HG03442 (cell line): ENCODE measurements at regions not wholly inside any gene's neighbourhood (a gene's known extent, or its start where the extent isn't known, plus 50 kb on each side); places are given as distances from the start of the nearest gene placed in this dataset.
"Not testable (repeated sequence)": the region's sequence is repeated elsewhere in the genome, so short reads cannot be mapped to it uniquely, and the experiment has no call there.

Experiments used
- ATAC-seq: cut with Tn5 transposase; IDR thresholded peaks from one replicate; pipeline ENCODE4 v1.9.1; 2021; ENCODE audit warnings: mild to moderate bottlenecking, moderate library complexity; ENCODE audit not compliant: unreplicated experiment

DNA sequence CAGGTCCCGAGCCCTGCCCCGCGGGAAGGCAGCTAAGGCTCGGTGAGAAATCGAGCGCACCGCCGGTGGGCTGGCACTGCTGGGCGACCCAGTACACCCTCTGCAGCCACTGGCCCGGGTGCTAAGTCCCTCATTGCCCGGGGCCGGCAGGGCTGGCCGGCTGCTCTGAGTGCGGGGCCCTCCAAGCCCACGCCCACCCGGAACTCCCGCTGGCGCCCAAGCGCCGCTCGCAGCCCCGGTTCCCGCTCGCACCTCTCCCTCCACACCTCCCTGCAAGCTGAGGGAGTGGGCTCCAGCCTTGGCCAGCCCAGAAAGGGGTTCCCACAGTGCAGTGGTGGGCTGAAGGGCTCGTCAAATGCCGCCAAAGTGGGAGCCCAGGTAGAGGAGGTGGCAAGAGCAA lies 63.2 kb upstream of the IER3 start:
- not testable (repeated sequence) for ATAC-seq

DNA sequence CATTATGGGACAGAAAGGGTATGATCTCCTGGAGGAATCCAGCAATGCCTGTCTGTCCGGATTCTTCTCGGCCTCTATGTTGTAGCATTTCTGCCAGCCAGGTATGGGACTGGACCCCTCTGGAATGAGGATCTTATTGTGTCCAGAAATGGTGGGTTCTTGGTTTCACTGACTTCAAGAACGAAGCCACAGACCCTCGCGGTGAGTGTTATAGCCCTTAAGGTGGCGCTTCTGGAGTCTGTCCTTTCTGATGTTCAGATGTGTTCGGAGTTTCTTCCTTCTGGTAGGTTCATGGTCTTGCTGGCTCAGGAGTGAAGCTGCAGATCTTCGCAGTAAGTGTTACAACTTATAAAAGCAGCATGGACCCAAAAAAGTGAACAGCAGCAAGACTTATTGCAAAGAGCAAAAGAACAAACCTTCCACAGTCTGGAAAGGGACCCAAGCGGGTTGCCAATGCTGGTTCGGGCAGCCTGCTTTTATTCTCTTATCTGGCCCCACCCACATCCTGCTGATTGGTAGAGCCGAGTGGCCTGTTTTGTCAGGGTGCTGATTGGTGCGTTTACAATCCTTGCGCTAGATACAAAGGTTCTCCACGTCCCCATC lies 62.3 kb upstream of the IER3 start:
- no peak for ATAC-seq

DNA sequence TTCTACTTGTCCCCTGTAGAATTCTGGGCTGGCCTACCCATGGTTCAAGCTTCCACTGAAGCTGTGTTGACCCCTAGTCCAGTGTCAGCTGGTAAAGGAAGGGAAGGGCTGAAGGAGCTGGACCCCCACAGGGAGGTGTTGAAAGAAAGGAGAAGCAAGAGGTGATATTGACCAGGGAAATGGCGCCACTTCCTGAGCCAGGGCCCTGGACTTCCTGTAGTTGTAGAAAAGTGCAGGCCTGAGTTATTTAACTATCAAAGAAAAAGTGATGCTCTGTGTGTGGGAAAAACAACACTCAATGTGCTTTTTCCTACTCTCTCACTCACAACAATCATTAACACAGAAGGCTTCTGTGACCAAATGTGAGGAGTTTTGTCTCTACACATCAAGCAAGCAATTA lies 60.0 kb upstream of the IER3 start:
- no peak for ATAC-seq

DNA sequence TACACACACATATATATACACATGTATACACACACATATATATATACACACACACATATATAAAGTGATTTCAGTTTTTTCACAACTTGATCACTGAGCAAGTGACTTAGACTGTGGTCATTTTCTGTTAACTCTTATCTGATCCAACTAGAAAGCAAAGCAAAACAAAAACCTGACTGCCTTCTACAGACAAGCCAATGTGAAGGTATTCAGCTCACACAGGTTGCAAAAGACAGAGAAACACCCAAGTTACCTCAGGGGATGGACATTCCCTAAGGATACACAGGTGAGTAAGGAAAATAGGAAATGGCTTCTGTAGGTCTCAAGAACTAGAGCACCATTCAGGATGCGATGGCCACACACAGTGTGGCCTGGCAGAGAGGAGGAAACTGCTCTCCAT lies 58.4 kb upstream of the IER3 start:
- no peak for ATAC-seq

DNA sequence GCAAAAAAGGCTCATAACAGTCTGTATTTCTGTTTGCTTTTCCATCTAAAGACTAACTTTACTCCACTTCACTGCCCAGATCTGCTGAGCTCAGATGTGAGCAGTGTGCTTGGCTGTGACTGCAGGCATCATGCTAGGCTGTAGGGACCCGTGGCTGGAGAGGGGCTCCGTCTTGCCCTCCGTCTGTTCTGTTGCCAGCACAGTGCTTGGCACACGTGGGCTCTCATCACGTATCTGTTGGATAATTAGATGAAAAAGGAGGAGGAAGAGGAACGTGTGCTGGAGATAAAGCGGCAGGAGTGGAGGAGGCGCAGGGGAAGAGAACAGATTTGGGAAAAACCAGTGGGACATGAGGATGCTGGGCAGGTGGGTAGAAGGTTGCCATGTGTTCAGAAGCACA lies 57.6 kb upstream of the IER3 start:
- no peak for ATAC-seq

DNA sequence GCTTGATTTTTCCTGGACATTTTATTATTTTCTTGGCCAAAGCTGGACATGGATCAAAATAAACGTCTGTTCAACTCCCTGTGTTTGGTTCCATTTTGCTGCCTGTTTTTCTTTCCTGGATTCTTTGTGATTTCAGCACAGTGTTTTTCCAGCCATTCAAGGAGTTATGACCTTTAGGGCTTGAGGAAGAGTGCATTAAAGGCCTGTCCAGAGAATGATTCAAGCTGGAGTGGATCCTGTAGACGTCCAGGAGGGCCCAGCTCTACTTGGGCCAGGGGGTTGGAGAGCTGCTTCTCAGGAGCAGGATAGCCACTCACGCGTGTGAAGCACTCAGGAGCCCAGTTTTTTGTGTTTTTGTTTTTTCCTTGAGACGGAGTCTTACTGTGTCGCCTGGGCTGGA lies 56.5 kb upstream of the IER3 start:
- ATAC-seq: no peak

DNA sequence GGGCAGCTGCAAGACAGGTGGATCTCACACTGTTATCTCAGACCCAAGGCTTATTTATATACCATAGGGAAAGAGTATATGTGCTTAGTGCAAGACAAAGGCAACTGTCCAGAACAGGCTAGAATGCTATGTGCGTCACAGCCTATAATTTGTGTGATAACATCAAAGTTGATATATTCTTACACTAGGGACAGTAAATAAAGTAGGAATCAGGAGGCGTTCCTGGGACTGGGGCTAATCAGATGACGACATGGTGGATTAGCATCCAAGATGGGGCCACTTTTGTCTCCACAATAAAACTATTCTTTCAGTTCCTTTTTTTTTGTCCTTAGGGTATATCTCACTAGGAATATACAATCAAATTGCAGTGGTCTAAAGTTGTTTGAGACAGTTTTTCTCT lies 54.9 kb upstream of the IER3 start:
- ATAC-seq: no peak

DNA sequence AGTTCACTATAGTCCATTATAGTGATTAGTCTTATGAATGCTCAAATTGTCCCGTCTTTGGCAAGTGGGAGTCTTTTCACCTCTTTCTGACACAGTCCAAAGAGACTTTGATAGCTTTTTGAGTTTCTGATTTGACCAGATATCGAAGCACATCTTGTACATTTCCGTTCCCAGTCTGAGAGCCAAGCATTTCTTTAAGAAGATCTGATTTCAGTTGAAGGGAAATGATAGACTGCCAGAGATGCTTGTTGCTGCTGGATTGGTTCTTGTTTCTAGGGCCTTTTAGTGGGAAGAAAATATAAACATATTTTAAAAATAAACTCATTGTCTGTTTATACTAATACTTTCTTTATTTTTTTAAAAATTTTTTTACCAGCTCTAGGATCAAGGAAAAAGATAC lies 54.1 kb upstream of the IER3 start:
- ATAC-seq: no peak

DNA sequence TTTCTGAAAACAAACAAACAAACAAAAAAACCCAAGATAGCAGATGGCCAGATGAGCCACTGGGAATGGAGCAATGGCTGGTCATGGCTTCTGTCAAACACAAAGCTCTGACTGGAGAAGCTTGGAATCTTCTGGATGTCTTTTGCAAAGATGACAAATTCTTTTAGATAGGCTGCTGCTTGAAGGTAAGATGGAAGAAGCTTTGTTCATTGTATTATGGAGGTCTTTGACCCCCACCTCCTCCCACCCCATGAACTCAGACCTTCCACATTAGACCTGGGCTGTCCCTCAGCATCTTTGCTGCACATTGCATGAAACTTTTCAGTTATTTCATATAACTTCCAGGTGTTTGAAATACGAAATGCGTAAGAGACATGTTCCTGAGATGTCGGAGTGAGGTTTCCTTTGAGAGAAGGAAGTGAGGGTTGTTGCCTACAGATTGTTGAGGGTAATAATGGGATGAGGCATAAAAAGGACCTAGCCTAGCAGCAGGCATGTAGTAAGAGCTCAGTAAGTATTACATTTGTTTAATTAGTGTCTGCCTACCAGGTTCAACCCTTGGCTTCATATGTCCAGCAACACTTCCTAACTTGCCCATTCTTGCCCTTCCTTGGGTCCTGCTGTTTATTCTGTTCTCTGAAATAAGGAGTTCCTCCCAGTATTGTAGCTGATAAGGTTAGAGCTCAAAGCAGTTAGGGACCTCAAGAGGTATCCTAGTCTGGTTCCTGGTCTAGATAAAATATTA lies 51.4 kb upstream of the IER3 start:
- ATAC-seq: no peak
